ENCODE measurements at regions not wholly inside any gene's neighbourhood (a gene's known extent, or its start where the extent isn't known, plus 50 kb on each side); places are given as distances from the start of the nearest gene placed in this dataset.

DNA sequence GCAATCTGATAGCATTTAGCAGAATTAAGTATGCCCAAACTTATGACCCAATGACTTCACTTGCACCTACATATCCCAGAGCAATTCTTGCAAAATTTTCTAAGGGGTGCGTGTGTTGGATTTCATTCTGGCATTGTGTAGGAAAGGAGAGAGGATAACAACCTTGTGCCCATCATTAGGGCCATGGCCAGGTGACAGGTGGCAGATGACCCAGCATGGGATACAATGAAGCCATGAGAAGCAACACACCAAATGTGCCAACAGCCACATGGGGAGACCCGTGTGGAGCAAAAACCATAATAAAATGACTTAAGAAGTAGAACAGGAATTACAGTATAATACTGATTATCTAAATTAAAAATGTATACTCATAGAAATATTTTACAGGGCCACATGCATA lies 166.9 kb upstream of the EPB41L3 start:
- Mint-ChIP-seq H3K4me1 (ENCODE audit: insufficient read depth, unreplicated experiment) (no peaks in the 10 kb centered on the region), H3K9me3 (ENCODE audit: unreplicated experiment) (peaks cover 7% of the 10 kb centered on the region), H3K36me3 (ENCODE audit: insufficient read depth, unreplicated experiment) (no peaks in the 10 kb centered on the region), H3K27me3 (ENCODE audit: insufficient read depth, unreplicated experiment) (peaks cover 13% of the 10 kb centered on the region), H3K4me3 (ENCODE audit: unreplicated experiment) (no peak overlapping the region), H3K27ac (ENCODE audit: low read depth, unreplicated experiment) (no peak overlapping the region)
- ChIA-PET POLR2A (no interaction called here), CTCF (no interaction called here)
- intact Hi-C loops (cut with micrococcal nuclease), result no loop called here
- no peak for DNase-seq (ENCODE audit: unreplicated experiment)
- no peak for TF ChIP-seq CTCF (IDR thresholded peaks at IDR 0.05; ENCODE audit: unreplicated experiment)
- no TSS peak for BruUV-seq (replicated peaks)

- CTCF ChIA-PET, result no interaction called here
Measured at GRCh38 chr18:5710235-5710634, 166.4 kb upstream of the EPB41L3 start.

DNA sequence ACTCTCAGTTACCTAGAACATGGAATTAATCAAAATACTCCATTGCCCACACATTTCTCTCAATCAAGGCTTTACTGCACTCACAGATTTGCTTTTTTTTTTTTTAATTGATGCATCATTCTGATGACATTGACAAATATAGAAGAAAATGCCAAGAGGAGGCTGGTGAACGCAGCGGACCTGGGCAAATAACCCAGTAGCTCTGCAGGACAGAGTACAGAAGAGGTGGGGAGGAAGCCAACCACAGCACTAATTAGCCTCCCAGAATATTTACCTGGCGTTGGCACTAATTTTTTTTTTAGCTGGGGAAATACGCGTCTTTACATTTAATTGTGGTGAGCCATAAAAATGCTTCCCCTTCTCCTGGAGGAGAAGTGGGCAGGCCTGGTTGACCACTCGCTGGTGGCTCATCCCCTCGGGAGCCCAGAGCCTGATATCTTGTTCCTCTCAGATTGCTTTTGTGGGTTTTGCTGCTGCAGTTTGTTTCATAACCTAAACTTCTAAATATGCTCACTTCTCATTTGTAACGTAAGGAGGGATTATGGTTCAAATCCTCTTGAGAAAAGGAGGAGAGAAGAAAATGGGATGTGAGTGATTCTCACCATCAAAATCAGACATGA lies 165.8 kb upstream of the EPB41L3 start:
- BruUV-seq (replicated peaks), result no TSS peak
- Mint-ChIP-seq H3K27ac (ENCODE audit: low read depth, unreplicated experiment) (no peak overlapping the region), H3K4me1 (ENCODE audit: insufficient read depth, unreplicated experiment) (no peaks in the 10 kb centered on the region), H3K4me3 (ENCODE audit: unreplicated experiment) (no peak overlapping the region), H3K36me3 (ENCODE audit: insufficient read depth, unreplicated experiment) (no peaks in the 10 kb centered on the region), H3K27me3 (ENCODE audit: insufficient read depth, unreplicated experiment) (peaks cover 10% of the 10 kb centered on the region), H3K9me3 (ENCODE audit: unreplicated experiment) (peaks cover 7% of the 10 kb centered on the region)
- ChIA-PET POLR2A (no interaction called here), CTCF (no interaction called here)
- no peak for DNase-seq (ENCODE audit: unreplicated experiment)
- intact Hi-C loops (cut with micrococcal nuclease), result no loop called here
- no peak for TF ChIP-seq CTCF (IDR thresholded peaks at IDR 0.05; ENCODE audit: unreplicated experiment)

More at GRCh38 chr18:5710235-5710634, 166.4 kb upstream of the EPB41L3 start:
- no TSS peak for BruUV-seq (replicated peaks)
- intact Hi-C loops (cut with micrococcal nuclease), result no loop called here
- POLR2A ChIA-PET, result no interaction called here
- no peaks in the 10 kb centered on the region for H3K4me1 Mint-ChIP-seq (ENCODE audit: insufficient read depth, unreplicated experiment)
- no peak overlapping the region for H3K27ac Mint-ChIP-seq (ENCODE audit: low read depth, unreplicated experiment)
- H3K36me3 Mint-ChIP-seq (ENCODE audit: insufficient read depth, unreplicated experiment), result no peaks in the 10 kb centered on the region
- peaks cover 7% of the 10 kb centered on the region for H3K9me3 Mint-ChIP-seq (ENCODE audit: unreplicated experiment)
- peaks cover 10% of the 10 kb centered on the region for H3K27me3 Mint-ChIP-seq (ENCODE audit: insufficient read depth, unreplicated experiment)
- H3K4me3 Mint-ChIP-seq (ENCODE audit: unreplicated experiment), result no peak overlapping the region
- DNase-seq (ENCODE audit: unreplicated experiment), result no peak
- TF ChIP-seq CTCF (IDR thresholded peaks at IDR 0.05; ENCODE audit: unreplicated experiment), result no peak

- POLR2A ChIA-PET, result no interaction called here
- H3K36me3 Mint-ChIP-seq (ENCODE audit: insufficient read depth, unreplicated experiment), result no peaks in the 10 kb centered on the region
- CTCF ChIA-PET, result no interaction called here
- peaks cover 10% of the 10 kb centered on the region for H3K27me3 Mint-ChIP-seq (ENCODE audit: insufficient read depth, unreplicated experiment)
- H3K4me3 Mint-ChIP-seq (ENCODE audit: unreplicated experiment), result no peak overlapping the region
- TF ChIP-seq CTCF (IDR thresholded peaks at IDR 0.05; ENCODE audit: unreplicated experiment), result no peak
- no peak for DNase-seq (ENCODE audit: unreplicated experiment)
- no peak overlapping the region for H3K27ac Mint-ChIP-seq (ENCODE audit: low read depth, unreplicated experiment)
- no peaks in the 10 kb centered on the region for H3K4me1 Mint-ChIP-seq (ENCODE audit: insufficient read depth, unreplicated experiment)
- BruUV-seq (replicated peaks), result no TSS peak
- peaks cover 7% of the 10 kb centered on the region for H3K9me3 Mint-ChIP-seq (ENCODE audit: unreplicated experiment)
- intact Hi-C loops (cut with micrococcal nuclease), result no loop called here
Measured at GRCh38 chr18:5707586-5707985, 163.8 kb upstream of the EPB41L3 start.
